HepG2 (cell line): ENCODE measurements at regions not wholly inside any gene's neighbourhood (a gene's known extent, or its start where the extent isn't known, plus 50 kb on each side); places are given as distances from the start of the nearest gene placed in this dataset.

Experiments
- ATAC-seq: fragments of 200-7000 bp; cut with Tn5 transposase; 3 replicates; pipeline ENCODE4 v1.9.1; 2020; ENCODE audit warnings: mild to moderate bottlenecking, moderate library complexity
- BruUV-seq: library from RNA; stranded (reverse); fragments of 400-500 nt; replicated peaks from 2 replicates; lab custom pipeline; 2021; lab: Mats Ljungman, UMichigan
- CTCF ChIA-PET: fragments of 300-600 bp; formaldehyde crosslinking; extraction: SDS; loops from one replicate; lab custom pipeline; 2021; ENCODE audit warnings: low total read pairs, inconsistent platforms, low intra/inter-chr PET ratio; lab: Yijun Ruan, JAX
- POLR2A ChIA-PET: fragments of 350-600 bp; sonication (Branson Sonifier 250); formaldehyde crosslinking; loops from one replicate; lab custom pipeline; 2020; ENCODE audit warnings: antibody characterized with exemption, inconsistent platforms; lab: Yijun Ruan, JAX
- DNase-seq: peaks from one replicate; pipeline ENCODE4 v3.0.0-alpha.2; 2015; ENCODE audit warnings: low spot score
- FAIRE-seq: peaks from 3 replicates; lab custom pipeline; 2011; peaks lifted over from hg19 to GRCh38; lab: Jason Lieb, UNC
- H2AFZ ChIP-seq: one replicate; pipeline ENCODE4 v1.6.1; 2011; ENCODE audit warnings: low read length, inconsistent platforms
- H3K27ac ChIP-seq: fragments of 300-600 bp; 3 replicates; pipeline ENCODE4 v1.8.0; 2011; ENCODE audit warnings: mixed run types, mild to moderate bottlenecking, mixed read lengths, low read length, inconsistent platforms; ENCODE audit not compliant: insufficient read depth; ENCODE audit errors: extremely low read length
- H3K27me3 ChIP-seq, 2 experiments: fragments of 200-600 bp in 1 of 2; 2 replicates in 1 of 2; 3 replicates in 1 of 2; pipeline versions ENCODE4 v1.6.0 to v1.8.0; 2011; ENCODE audit warnings: low read length in 2 of 2, mild to moderate bottlenecking in 2 of 2, moderate library complexity in 2 of 2, inconsistent platforms in 1 of 2; ENCODE audit not compliant: insufficient read depth in 2 of 2, control insufficient read depth in 1 of 2
- H3K36me3 ChIP-seq, 2 experiments: fragments of 200-600 bp in 1 of 2; replicated peaks in 1 of 2; 2 replicates in 1 of 2; 3 replicates in 1 of 2; pipeline versions ENCODE4 v1.5.1 to v1.8.0; 2011; ENCODE audit warnings: low read length in 2 of 2, inconsistent platforms in 1 of 2; ENCODE audit not compliant: insufficient read depth in 2 of 2, control insufficient read depth in 1 of 2
- H3K4me1 ChIP-seq: 2 replicates; pipeline ENCODE4 v1.5.1; 2012; ENCODE audit warnings: low read length, inconsistent platforms; ENCODE audit not compliant: insufficient read depth
- H3K4me2 ChIP-seq: 2 replicates; pipeline ENCODE4 v1.6.0; 2011; ENCODE audit warnings: low read depth, low read length, inconsistent platforms
- H3K4me3 ChIP-seq, 3 experiments: fragments of 200-600 bp in 1 of 3; sonication (generic), shearing (Covaris generic) in 1 of 3; replicated peaks in 1 of 3; 2 replicates each; pipeline ENCODE4 v1.5.1; 2011 to 2016; ENCODE audit warnings: low read length in 3 of 3, inconsistent platforms in 2 of 3, low read depth in 2 of 3, mild to moderate bottlenecking in 2 of 3, control low read depth in 1 of 3, mixed read lengths in 1 of 3; ENCODE audit not compliant: insufficient read depth in 1 of 3
- H3K79me2 ChIP-seq: one replicate; pipeline ENCODE4 v1.6.1; 2011; ENCODE audit warnings: low read length, inconsistent platforms; ENCODE audit not compliant: insufficient read depth
- H3K9ac ChIP-seq: 2 replicates; pipeline ENCODE4 v1.6.0; 2011; ENCODE audit warnings: mild to moderate bottlenecking, low read depth, low read length, inconsistent platforms; ENCODE audit not compliant: insufficient read depth
- H3K9me3 ChIP-seq: 2 replicates; pipeline ENCODE4 v1.5.1; 2012; ENCODE audit warnings: mild to moderate bottlenecking, low read length
- H4K20me1 ChIP-seq: 2 replicates; pipeline ENCODE4 v1.6.0; 2011; ENCODE audit warnings: inconsistent platforms, mild to moderate bottlenecking, low read length, moderate library complexity; ENCODE audit not compliant: insufficient read depth
- HOXA9 ChIP-seq: sonication (generic); formaldehyde crosslinking; IDR thresholded peaks from 2 replicates; pipeline ENCODE4 v1.8.1; 2022; ENCODE audit warnings: missing genetic modification reagents, mild to moderate bottlenecking, moderate library complexity, borderline replicate concordance
- KMT2B ChIP-seq: IDR thresholded peaks from 2 replicates; pipeline ENCODE4 v1.6.1; 2016; ENCODE audit warnings: missing genetic modification reagents, missing compliant biosample characterization
- MZF1 ChIP-seq: sonication (generic); formaldehyde crosslinking; IDR thresholded peaks from 2 replicates; pipeline ENCODE4 v1.8.1; 2023; ENCODE audit warnings: mild to moderate bottlenecking, missing genetic modification reagents, borderline replicate concordance
- NCOA2 ChIP-seq: sonication (generic); formaldehyde crosslinking; IDR thresholded peaks from 2 replicates; pipeline ENCODE4 v1.8.0; 2022; ENCODE audit warnings: inconsistent platforms
- NR1H2 ChIP-seq: sonication (generic); formaldehyde crosslinking; IDR thresholded peaks from 2 replicates; pipeline ENCODE4 v1.8.1; 2022; ENCODE audit warnings: low read depth, missing genetic modification reagents, borderline replicate concordance
- POLR2G ChIP-seq: fragments of 200-400 bp; formaldehyde crosslinking; IDR thresholded peaks from 2 replicates; pipeline ENCODE4 v1.6.1; 2018; ENCODE audit warnings: mild to moderate bottlenecking, low read depth, low read length, moderate library complexity
- REL ChIP-seq: sonication (generic); formaldehyde crosslinking; conservative IDR thresholded peaks from 2 replicates; pipeline ENCODE4 v1.8.0; 2022; ENCODE audit warnings: mild to moderate bottlenecking, missing genetic modification reagents, moderate library complexity
- SALL2 ChIP-seq: sonication (generic); formaldehyde crosslinking; IDR thresholded peaks from 2 replicates; pipeline ENCODE4 v1.8.1; 2023; ENCODE audit warnings: mild to moderate bottlenecking, missing genetic modification reagents, inconsistent platforms
- SNAPC2 ChIP-seq: sonication (generic); formaldehyde crosslinking; IDR thresholded peaks from 2 replicates; pipeline ENCODE4 v1.8.1; 2022; ENCODE audit warnings: mild to moderate bottlenecking, missing genetic modification reagents
- ZNF780A ChIP-seq: sonication (generic); formaldehyde crosslinking; IDR thresholded peaks from 2 replicates; pipeline ENCODE4 v1.8.0; 2022; ENCODE audit warnings: mild to moderate bottlenecking, missing genetic modification reagents, moderate library complexity
- ZNF800 ChIP-seq: sonication (generic); formaldehyde crosslinking; IDR thresholded peaks from 2 replicates; pipeline ENCODE4 v1.4.0; 2020; ENCODE audit warnings: missing genetic modification reagents
- WGBS: methylation state at CpG from one replicate; pipeline ENCODE4 v1.1.6; 2017; ENCODE audit warnings: low lambda C conversion rate; 5-methylcytosine and 5-hydroxymethylcytosine counted together
- in situ Hi-C: cut with HindIII; loops from 2 replicates; pipeline ENCODE4 v1.10.0; 2017; ENCODE audit warnings: low pct_unique_long_range_greater_than_20kb; ENCODE audit not compliant: extremely low pct_ligation_motif_present
- intact Hi-C: fragments of 100-400 bp; cut with micrococcal nuclease; formaldehyde crosslinking; loops from one replicate; pipeline ENCODE4 v1.10.0; 2022; ENCODE audit not compliant: unreplicated experiment
- TF ChIP-seq, protein P1 (sequence below): sonication (generic); formaldehyde crosslinking; IDR thresholded peaks from 2 replicates; pipeline ENCODE4 v1.4.0; 2020; ENCODE audit warnings: missing genetic modification reagents, borderline replicate concordance

GRCh38 chr10:53667063-53667462 lies 894.5 kb upstream of the MBL2 start:
- no peak for ATAC-seq
- H3K36me3 ChIP-seq, result no peaks in the 10 kb centered on the region
- in situ Hi-C loops, result no loop called here
- FAIRE-seq, result no peak
- H4K20me1 ChIP-seq, result no peaks in the 10 kb centered on the region
- no TSS peak for BruUV-seq
- DNase-seq, result no peak
- no peak overlapping the region for H3K4me3 ChIP-seq
- H3K27ac ChIP-seq, result no peak overlapping the region
- no peak overlapping the region for H2AFZ ChIP-seq
- ChIA-PET CTCF (no interaction called here), POLR2A (no interaction called here)
- no peak overlapping the region for H3K4me2 ChIP-seq
- WGBS, result no CpG with 5 or more reads among the region's 2 CpGs
- no peaks in the 10 kb centered on the region for H3K4me1 ChIP-seq
- no peak overlapping the region for H3K9ac ChIP-seq
- no peaks in the 10 kb centered on the region for H3K27me3 ChIP-seq
- H3K9me3 ChIP-seq, result peaks cover 22% of the 10 kb centered on the region
- no peaks in the 10 kb centered on the region for H3K79me2 ChIP-seq
- TF ChIP-seq KMT2B (CRISPR knock-in tag) (no peak), NCOA2 (CRISPR knock-in tag) (no peak), SNAPC2 (CRISPR knock-in tag) (no peak), NR1H2 (CRISPR knock-in tag) (no peak)
- TF ChIP-seq, protein P1, sequence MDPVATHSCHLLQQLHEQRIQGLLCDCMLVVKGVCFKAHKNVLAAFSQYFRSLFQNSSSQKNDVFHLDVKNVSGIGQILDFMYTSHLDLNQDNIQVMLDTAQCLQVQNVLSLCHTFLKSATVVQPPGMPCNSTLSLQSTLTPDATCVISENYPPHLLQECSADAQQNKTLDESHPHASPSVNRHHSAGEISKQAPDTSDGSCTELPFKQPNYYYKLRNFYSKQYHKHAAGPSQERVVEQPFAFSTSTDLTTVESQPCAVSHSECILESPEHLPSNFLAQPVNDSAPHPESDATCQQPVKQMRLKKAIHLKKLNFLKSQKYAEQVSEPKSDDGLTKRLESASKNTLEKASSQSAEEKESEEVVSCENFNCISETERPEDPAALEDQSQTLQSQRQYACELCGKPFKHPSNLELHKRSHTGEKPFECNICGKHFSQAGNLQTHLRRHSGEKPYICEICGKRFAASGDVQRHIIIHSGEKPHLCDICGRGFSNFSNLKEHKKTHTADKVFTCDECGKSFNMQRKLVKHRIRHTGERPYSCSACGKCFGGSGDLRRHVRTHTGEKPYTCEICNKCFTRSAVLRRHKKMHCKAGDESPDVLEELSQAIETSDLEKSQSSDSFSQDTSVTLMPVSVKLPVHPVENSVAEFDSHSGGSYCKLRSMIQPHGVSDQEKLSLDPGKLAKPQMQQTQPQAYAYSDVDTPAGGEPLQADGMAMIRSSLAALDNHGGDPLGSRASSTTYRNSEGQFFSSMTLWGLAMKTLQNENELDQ (CRISPR knock-in tag), result no peak
- intact Hi-C loops, result no loop called here

GRCh38 chr10:53664282-53665019 lies 891.9 kb upstream of the MBL2 start:
- Histone ChIP-seq H3K27ac (no peak overlapping the region), H3K36me3 (no peaks in the 10 kb centered on the region), H3K9me3 (peaks cover 22% of the 10 kb centered on the region), H3K27me3 (no peaks in the 10 kb centered on the region), H2AFZ (no peak overlapping the region), H4K20me1 (no peaks in the 10 kb centered on the region), H3K4me3 (no peak overlapping the region), H3K4me2 (no peak overlapping the region), H3K4me1 (no peaks in the 10 kb centered on the region), H3K9ac (no peak overlapping the region), H3K79me2 (no peaks in the 10 kb centered on the region)
- ChIA-PET CTCF (no interaction called here), POLR2A (no interaction called here)
- FAIRE-seq, result no peak
- ATAC-seq, result no peak
- intact Hi-C loops (no loop called here), in situ Hi-C loops (no loop called here)
- WGBS, result 22% methylated on average over 4 of the region's 5 CpGs
- no TSS peak for BruUV-seq
- no peak for DNase-seq
- no peak for TF ChIP-seq POLR2G
- no peak for TF ChIP-seq HOXA9 (CRISPR knock-in tag)
- TF ChIP-seq ZNF800, result no peak
- no peak for TF ChIP-seq ZNF780A (CRISPR knock-in tag)
- TF ChIP-seq MZF1 (CRISPR knock-in tag), result no peak
- no peak for TF ChIP-seq SALL2 (CRISPR knock-in tag)
- TF ChIP-seq REL (CRISPR knock-in tag), result no peak
- TF ChIP-seq, all 625 proteins: peak for 0
